NCI-H1417 (cell line): ENCODE measurements at regions not wholly inside any gene's neighbourhood (a gene's known extent, or its start where the extent isn't known, plus 50 kb on each side); places are given as distances from the start of the nearest gene placed in this dataset.
A peak's percentile ranks its signal among the peaks of the same experiment; 100 is the strongest.

Experiments used
- DNase-seq, 3 experiments: peaks; one replicate each; lab custom pipeline; 2025; lab: John Stamatoyannopoulos, UW

- DNase-seq, result peak in 2 of 3 experiments; percentile 50 to 77
These were observed 104.7 kb upstream of the CLDN10 start for GRCh38 chr13:95447814-95448213.

GRCh38 chr13:95451656-95452055 lies 100.9 kb upstream of the CLDN10 start:
- no peak for DNase-seq

GRCh38 chr13:95452375-95452774 lies 100.1 kb upstream of the CLDN10 start:
- DNase-seq, result peak in 1 of 3 experiments; percentile 42

- DNase-seq, result no peak
These were observed 96.7 kb upstream of the CLDN10 start for GRCh38 chr13:95455782-95456181.

DNA sequence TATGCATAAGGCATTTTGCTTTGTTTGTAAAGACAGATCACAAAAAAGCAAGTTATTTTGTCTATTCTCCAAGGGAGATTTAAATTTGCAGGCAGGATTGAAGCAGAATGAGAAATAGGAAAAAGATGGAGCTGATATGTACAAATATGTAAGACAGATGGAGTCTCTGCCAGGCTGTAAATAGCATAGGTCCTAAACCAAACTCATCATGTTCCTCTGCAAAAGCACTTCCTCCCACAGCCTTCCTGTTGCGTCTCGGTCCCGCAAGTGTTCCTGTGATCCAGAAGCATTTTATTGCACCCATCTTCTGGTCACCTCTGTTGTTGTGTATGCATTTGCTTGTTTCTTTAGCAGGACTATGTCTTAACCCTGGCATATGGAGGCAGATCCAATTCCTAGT lies 95.7 kb upstream of the CLDN10 start:
- DNase-seq, result no peak

DNA sequence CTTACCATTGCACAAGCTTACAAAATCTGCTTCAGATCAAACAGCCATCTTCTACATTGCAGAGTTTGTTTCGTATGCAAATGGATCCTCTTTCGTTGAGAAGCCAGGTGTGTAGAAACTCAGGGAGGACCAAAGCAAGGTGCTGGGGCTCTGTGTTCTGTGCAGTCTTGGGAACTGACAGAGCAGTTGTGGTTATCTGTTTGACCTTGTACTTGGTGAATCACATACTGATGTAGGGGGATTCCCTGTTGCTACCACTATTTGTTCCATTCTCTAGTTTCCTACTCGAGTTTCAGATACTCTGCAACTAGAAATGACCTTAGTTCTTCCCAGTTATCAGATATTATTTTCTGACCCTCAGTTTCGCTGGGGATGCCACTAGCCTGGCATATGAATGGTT lies 95.2 kb upstream of the CLDN10 start:
- DNase-seq, result no peak

- DNase-seq, result no peak
These were observed 89.7 kb upstream of the CLDN10 start for GRCh38 chr13:95462801-95463200.

DNA sequence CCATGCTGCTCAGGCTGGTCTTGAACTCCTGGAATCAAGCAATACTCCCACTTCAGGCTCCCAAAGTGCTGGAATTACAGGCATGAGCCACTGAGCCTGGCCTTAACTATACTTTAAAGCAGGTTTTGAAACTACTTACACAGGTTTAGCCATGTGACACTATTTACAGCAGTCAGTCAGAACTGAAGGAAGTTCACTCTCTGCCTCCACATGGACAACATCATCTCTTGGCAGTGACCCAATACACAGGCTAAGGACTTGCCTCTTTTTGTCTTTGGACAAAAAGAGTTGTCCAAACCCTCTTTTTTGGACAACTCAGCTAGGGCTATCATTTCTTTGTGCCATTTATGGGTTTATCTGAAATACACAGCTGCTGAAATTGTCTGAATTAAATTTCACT lies 89.0 kb upstream of the CLDN10 start:
- no peak for DNase-seq

GRCh38 chr13:95470574-95471366 lies 81.8 kb upstream of the CLDN10 start:
- DNase-seq, result no peak

DNA sequence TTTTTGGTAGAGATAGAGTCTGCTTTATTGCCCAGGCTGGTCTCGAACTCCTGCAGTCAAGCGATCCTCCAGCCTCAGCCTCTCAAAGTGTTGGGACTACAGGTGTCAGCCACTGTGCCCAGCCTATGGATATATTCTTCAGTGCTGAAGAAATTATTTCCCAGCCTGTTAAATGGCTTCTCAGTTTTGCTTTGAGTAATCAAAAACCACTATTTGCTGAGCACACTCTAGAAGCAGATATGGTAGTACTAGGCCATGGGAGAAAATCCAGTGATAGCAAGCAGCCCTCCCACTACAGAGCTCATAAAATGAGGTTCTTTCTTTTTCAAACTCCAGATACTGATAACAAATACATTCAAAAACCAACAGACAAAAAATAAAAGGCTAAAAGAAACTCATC lies 80.6 kb upstream of the CLDN10 start:
- no peak for DNase-seq

- DNase-seq, result no peak
These were observed 77.5 kb upstream of the CLDN10 start for GRCh38 chr13:95474992-95475391.

DNA sequence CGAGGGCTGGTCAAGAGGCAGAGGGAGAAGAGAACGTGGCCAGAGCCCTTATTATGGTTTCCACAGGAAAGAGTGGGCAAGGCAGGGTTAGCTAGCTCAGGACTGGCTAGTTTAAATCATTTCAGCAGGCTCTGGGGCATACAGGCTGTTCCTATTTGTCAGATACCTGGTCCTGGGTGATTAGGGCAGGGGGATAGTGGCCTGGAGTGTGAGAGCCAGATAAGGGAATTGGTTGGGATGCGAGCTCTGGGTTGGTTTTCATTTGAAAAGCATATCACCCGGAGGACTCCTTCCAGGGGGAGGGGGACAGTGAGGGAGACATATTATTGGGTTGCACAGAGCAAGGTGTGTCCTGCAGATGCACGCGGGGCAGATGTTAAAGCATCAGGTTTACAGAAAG lies 75.3 kb upstream of the CLDN10 start:
- DNase-seq, result no peak

DNA sequence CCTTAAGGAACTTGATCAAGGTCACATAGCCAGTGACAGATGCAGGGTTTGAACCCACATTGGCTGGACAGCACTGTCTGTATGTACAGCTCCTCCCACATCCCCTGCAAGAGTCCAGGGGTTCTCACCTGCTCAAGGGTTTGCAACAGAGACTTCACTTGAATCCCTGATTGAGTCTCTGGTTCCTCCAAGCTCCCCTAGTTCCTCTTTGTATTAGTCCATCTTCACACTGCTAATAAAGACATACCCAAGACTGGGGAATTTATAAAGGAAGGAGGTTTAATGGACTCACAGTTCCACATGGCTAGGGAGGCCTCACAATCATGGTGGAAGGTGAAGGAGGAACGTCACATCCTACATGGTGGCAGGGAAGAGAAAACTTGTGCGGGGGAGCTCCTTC lies 72.8 kb upstream of the CLDN10 start:
- no peak for DNase-seq

DNA sequence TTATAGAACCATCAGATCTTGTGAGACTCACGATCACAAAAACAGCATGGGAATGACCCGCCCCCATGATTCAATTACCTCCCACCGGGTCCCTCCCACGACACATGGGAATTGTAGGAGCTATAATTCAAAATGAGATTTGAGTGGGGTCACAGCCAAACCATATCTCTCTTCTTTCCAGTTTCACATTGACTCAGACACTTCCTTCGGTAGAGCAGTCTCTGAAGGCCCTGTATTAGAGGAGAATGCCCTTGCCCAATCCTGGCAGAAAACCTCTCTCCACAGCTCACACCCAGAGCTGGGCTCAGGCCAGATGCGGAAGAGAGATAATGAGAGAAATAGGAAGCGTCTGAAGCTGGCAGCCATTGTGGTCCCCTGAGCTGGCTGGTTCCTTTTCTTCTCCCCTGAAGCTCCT lies 72.4 kb upstream of the CLDN10 start:
- no peak for DNase-seq

- no peak for DNase-seq
These were observed 71.4 kb upstream of the CLDN10 start for GRCh38 chr13:95480791-95481780.

DNA sequence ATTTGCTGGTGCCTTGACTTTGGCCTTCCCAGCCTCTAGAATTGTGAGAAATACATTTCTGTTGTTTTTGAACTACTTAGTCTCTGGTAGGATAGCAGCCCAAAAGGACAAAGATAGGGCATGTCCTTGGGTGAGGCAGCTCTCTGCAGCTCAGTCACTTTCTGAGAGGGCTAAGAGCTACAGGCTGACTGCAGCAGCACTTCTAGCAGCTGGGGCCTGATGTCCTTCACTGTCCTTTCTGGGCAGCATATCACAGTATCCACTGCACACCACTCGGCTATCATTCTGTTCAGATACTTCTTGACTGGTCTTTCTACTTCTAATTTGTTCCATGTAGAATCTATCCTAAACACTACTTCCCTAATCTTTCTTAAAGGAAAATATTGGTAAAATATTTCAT lies 68.5 kb upstream of the CLDN10 start:
- DNase-seq, result no peak

- no peak for DNase-seq
These were observed 67.4 kb upstream of the CLDN10 start for GRCh38 chr13:95485045-95485517.

DNA sequence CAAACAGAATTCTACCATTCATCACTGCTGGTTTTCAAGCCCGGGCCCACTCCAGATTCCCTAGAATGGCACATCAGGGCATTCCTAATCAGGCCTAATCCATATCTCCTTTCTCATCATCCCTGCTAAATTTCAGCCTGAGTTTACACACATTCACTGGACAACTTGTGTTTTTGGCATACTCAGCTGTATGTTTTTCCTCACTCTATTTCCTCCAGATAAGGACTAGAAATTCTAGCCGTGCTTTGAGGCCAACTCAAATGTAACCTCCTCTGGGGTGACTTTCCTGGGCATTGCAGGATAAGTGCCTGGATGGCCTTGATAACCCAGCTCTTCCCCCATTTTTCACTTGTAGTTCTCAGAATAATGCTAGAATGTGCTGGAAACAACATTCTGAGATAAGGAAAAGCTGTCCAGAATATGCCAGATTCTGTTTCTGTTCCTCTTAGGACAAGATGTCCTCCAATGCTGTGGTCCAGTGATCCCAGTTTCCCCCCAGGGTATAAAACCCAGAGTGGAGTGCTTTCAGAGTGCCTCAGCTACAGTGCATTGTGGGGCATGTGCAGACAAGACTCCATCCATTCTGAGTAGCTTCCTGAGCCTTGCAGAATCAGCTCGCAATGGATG lies 66.9 kb upstream of the CLDN10 start:
- no peak for DNase-seq

DNA sequence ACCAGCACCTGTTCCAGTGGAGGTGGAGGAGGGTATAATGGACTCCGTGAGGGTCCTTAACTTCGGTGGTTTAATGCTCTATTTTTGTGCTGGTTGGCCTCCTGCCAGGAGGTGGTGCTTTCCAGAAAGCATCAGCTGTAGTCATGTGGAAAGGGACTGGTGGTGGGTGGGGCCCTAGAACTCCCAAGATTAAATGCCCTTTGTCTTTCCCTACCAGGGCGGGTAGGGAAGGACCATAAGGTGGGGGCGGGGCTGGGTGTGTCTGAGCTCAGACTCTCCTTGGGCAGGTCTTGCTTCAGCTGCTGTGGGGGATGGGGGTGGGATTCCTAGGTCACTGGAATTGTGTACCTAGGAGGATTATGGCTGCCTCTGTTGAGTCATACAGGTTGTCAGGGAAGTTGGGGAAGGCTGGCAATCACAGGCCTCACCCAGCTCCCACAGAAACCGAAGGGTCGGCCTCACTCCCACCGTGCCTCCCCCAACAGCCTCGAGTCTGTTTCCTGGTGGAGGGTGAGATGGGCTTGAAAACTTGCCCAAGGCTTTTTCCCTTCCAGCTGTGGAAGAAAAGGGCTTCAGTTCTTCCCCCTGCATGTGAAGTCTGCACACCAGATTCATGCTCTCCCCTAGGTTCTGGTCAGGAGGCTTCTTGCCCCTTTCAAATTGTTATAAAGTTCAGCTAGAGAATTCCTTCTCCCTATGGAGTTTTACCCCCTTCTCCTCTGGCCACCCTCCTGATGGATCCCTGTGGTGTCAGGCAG lies 60.3 kb upstream of the CLDN10 start:
- peak in 2 of 3 experiments; percentile 56 to 78 for DNase-seq

DNA sequence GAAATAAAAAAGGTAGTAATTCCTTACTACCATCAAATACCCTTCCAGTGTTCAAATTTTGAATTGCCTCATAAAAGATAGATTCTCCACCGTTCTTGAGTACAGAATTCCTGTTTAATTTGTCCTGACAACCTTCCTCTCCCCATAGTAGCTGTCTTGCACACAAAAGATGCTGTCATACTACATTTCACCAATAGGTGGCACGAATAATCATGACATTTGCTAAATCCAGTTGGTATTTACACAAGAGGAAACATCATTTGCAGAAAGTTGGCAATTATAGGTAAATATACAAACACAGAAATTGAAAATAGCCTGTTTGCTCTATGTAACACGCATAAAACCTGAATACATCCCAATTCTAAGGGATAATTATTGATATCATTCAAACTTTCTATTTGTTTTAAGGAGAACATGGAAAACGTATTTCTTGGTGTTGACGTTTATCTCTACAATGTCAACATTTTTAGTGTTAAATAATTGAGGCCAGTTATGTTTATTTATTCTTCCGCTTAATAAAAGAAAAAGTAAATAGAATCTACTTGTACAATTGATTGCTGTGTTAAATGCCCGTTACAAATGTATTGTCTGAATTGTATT lies 58.3 kb upstream of the CLDN10 start:
- peak; percentile 65 to 94 (median 79) for DNase-seq

DNA sequence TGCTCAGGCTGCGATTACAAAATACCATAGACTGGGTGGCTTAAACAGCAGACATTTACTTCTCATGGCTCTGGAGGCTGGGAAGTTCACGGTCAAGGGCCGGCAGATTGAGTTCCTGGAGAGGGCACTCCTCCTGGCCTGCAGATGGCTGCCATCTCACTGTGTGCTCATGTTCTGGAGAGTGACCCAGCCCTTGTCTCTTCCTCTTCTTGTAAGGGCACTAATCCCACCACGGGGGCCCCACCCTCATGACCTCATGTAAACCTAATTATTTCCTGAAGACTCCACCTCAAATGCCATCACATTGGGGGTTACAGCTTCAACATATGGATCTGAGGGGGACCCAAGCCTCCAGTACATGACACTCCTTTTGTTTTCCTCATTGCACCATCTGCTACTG lies 56.0 kb upstream of the CLDN10 start:
- no peak for DNase-seq
